NB4 (cell line): ENCODE measurements at regions not wholly inside any gene's neighbourhood (a gene's known extent, or its start where the extent isn't known, plus 50 kb on each side); places are given as distances from the start of the nearest gene placed in this dataset.

Experiments used
- DNase-seq: peaks from one replicate; pipeline ENCODE4 v3.0.0; 2010; ENCODE audit warnings: low read depth
- H3K4me3 ChIP-seq: one replicate; pipeline ENCODE4 v1.5.1; 2011; ENCODE audit warnings: mild to moderate bottlenecking, low read depth, low read length, moderate library complexity
- CTCF ChIP-seq: IDR thresholded peaks from one replicate; pipeline ENCODE4 v1.5.1; 2012; ENCODE audit warnings: low read depth, low read length
- MAX ChIP-seq: IDR thresholded peaks from 2 replicates; pipeline ENCODE4 v1.6.1; 2011; ENCODE audit warnings: low read depth, low read length
- MYC ChIP-seq: IDR thresholded peaks from 2 replicates; pipeline ENCODE4 v1.6.1; 2011; ENCODE audit warnings: low read depth, low read length
- POLR2A ChIP-seq: IDR thresholded peaks from 2 replicates; pipeline ENCODE4 v1.6.1; 2011; ENCODE audit warnings: mild to moderate bottlenecking; ENCODE audit not compliant: insufficient read length; ENCODE audit errors: extremely low read depth

- no peak overlapping the region for H3K4me3 ChIP-seq
- peak; percentile 59 for DNase-seq
- TF ChIP-seq POLR2A (no peak), CTCF (peak; percentile 63), MYC (no peak), MAX (no peak)
Measured at GRCh38 chr3:87503900-87504498, 227.6 kb upstream of the POU1F1 start.

- DNase-seq, result no peak
- H3K4me3 ChIP-seq, result no peak overlapping the region
- TF ChIP-seq MYC, result no peak
- TF ChIP-seq CTCF, result no peak
- TF ChIP-seq MAX, result no peak
- TF ChIP-seq POLR2A, result no peak
Measured at GRCh38 chr3:87501076-87501475, 224.7 kb upstream of the POU1F1 start.

- no peak overlapping the region for H3K4me3 ChIP-seq
- DNase-seq, result no peak
- TF ChIP-seq CTCF (no peak), POLR2A (no peak), MAX (no peak), MYC (no peak)
Measured at GRCh38 chr3:87498358-87499080, 222.1 kb upstream of the POU1F1 start.

GRCh38 chr3:87495938-87496337 is 219.6 kb upstream of the POU1F1 start:
- DNase-seq, result no peak
- H3K4me3 ChIP-seq, result no peak overlapping the region
- TF ChIP-seq CTCF (no peak), MYC (no peak), POLR2A (no peak), MAX (no peak)

GRCh38 chr3:87494264-87494663 is 217.9 kb upstream of the POU1F1 start:
- H3K4me3 ChIP-seq, result no peak overlapping the region
- no peak for TF ChIP-seq MAX
- no peak for TF ChIP-seq POLR2A
- TF ChIP-seq MYC, result no peak
- no peak for TF ChIP-seq CTCF
- DNase-seq, result no peak
